Vagina (tissue), 2 donors: ENCODE measurements at regions not wholly inside any gene's neighbourhood (a gene's known extent, or its start where the extent isn't known, plus 50 kb on each side); places are given as distances from the start of the nearest gene placed in this dataset.

ENCODE experiments used
- DNase-seq, 2 donors: peaks; one replicate each; pipeline ENCODE4 v3.0.0-alpha.2; 2017; ENCODE audit errors: extremely low spot score in 2 of 2
- H3K27ac ChIP-seq: fragments of 200-600 bp; sonication (generic); one replicate; pipeline ENCODE4 v1.5.1; 2019
- H3K27me3 ChIP-seq: fragments of 200-600 bp; sonication (generic); one replicate; pipeline ENCODE4 v1.5.1; 2019
- H3K36me3 ChIP-seq, 2 donors: fragments of 200-600 bp; sonication (generic); one replicate each; pipeline ENCODE4 v1.5.1; 2017 to 2019
- H3K4me1 ChIP-seq: fragments of 200-600 bp; sonication (generic); one replicate; pipeline ENCODE4 v1.5.1; 2019
- H3K4me3 ChIP-seq, 2 donors: fragments of 200-600 bp; sonication (generic); 1 replicate in 1 of 2; 2 replicates in 1 of 2; pipeline ENCODE4 v1.5.1; 2016 to 2019
- H3K9me3 ChIP-seq: fragments of 200-600 bp; sonication (generic); one replicate; pipeline ENCODE4 v1.5.1; 2019
- POLR2A ChIP-seq, 2 donors: fragments of 450-650 bp; IDR thresholded peaks; one replicate each; pipeline ENCODE4 v1.6.1; 2017; ENCODE audit warnings: antibody characterized with exemption in 2 of 2, mild to moderate bottlenecking in 2 of 2, moderate library complexity in 2 of 2
- POLR2AphosphoS5 ChIP-seq, 2 donors: sonication (generic); formaldehyde crosslinking; IDR thresholded peaks; one replicate each; pipeline ENCODE4 v1.9.0; 2017; ENCODE audit warnings: antibody characterized with exemption in 2 of 2, mild to moderate bottlenecking in 2 of 2, low read depth in 1 of 2; ENCODE audit not compliant: insufficient read depth in 1 of 2
- intact Hi-C: fragments of 100-400 bp; cut with DNase I; formaldehyde crosslinking; loops from one replicate; pipeline ENCODE4 v1.15.1; 2023
- TF ChIP-seq, protein P1 (sequence below), 3 experiments: fragments of 450-650 bp in 2 of 3; fragments of 200-600 bp in 1 of 3; sonication (generic) in 1 of 3; IDR thresholded peaks; one replicate each; pipeline ENCODE4 v1.5.1; 2017 to 2019; ENCODE audit warnings: antibody characterized with exemption in 3 of 3, mild to moderate bottlenecking in 2 of 3, moderate library complexity in 2 of 3

DNA sequence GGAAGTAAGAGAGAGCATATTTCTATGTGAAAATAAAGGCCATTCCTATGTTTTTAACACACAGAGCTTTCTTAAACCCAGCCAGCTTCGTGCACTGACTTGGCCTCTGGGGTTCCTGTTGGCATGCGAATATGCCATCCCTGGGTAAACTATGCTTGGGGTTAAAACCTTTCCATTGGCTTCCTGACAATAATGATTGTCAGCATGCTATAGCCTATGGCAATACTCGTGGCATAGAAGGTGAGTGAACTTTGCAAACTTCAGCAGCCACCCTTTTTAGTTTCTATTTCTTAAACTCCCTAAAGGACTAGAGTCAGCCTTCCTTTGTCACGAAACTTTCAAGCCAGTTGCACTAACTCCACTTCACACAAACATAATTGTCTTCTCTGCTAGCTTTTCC lies 148.4 kb upstream of the RGS6 start:
- no peak for TF ChIP-seq POLR2AphosphoS5 (IDR thresholded peaks at IDR 0.05; ENCODE audit: insufficient read depth in 1 of 2, low read depth in 1 of 2)
- no peak for TF ChIP-seq POLR2A (IDR thresholded peaks at IDR 0.05)
- TF ChIP-seq, protein P1, sequence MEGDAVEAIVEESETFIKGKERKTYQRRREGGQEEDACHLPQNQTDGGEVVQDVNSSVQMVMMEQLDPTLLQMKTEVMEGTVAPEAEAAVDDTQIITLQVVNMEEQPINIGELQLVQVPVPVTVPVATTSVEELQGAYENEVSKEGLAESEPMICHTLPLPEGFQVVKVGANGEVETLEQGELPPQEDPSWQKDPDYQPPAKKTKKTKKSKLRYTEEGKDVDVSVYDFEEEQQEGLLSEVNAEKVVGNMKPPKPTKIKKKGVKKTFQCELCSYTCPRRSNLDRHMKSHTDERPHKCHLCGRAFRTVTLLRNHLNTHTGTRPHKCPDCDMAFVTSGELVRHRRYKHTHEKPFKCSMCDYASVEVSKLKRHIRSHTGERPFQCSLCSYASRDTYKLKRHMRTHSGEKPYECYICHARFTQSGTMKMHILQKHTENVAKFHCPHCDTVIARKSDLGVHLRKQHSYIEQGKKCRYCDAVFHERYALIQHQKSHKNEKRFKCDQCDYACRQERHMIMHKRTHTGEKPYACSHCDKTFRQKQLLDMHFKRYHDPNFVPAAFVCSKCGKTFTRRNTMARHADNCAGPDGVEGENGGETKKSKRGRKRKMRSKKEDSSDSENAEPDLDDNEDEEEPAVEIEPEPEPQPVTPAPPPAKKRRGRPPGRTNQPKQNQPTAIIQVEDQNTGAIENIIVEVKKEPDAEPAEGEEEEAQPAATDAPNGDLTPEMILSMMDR (IDR thresholded peaks at IDR 0.05), result no peak
- H3K27me3 ChIP-seq, result no peaks in the 10 kb centered on the region
- no peak overlapping the region for H3K27ac ChIP-seq
- no peaks in the 10 kb centered on the region for H3K9me3 ChIP-seq
- H3K36me3 ChIP-seq, result no peaks in the 10 kb centered on the region
- H3K4me3 ChIP-seq, result no peak overlapping the region
- DNase-seq, result no peak
- intact Hi-C loops, result no loop called here
- no peaks in the 10 kb centered on the region for H3K4me1 ChIP-seq

DNA sequence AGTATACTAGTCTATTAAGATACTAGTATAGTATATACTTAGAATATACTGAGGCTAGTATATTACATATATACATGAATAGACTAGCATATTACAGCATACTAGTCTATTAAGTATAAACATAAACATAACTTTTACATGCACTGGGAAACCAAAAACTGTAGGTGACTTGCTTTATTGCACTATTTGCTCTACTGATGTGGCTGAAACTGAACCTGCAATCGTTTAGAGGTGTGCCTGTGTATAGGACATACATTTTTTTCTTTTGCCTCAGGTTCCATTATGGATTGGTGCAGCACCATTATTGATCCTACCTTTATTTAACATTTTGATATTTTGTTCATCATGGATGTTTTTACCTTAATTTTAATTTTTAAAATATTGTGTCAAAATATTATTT lies 143.2 kb upstream of the RGS6 start:
- Histone ChIP-seq H3K27ac (no peak overlapping the region), H3K4me1 (no peaks in the 10 kb centered on the region), H3K4me3 (no peak overlapping the region), H3K36me3 (no peaks in the 10 kb centered on the region), H3K27me3 (no peaks in the 10 kb centered on the region), H3K9me3 (no peaks in the 10 kb centered on the region)
- DNase-seq, result no peak
- intact Hi-C loops, result no loop called here
- TF ChIP-seq POLR2A (IDR thresholded peaks at IDR 0.05) (no peak), POLR2AphosphoS5 (IDR thresholded peaks at IDR 0.05; ENCODE audit: insufficient read depth in 1 of 2, low read depth in 1 of 2) (no peak)
- TF ChIP-seq, protein P1 (IDR thresholded peaks at IDR 0.05), result no peak

DNA sequence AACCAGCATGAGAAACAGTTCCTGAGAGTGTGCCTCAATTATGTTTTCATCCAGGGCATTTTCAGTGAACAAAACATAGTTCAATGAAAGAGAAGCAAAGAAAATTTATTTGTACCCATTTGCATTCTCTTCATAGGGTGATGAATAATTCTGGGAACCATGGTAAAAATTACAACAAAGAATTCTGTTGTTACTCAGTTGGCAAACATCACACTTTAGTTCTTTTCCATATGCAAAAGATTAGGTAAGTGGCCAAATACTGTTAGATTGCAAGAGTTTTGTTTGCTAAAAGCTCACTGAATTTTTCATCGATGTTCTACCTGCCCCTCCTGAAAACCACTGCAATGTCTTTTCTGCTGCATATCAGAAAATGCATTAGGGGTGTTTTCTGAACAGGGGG lies 132.4 kb upstream of the RGS6 start:
- Histone ChIP-seq H3K9me3 (no peaks in the 10 kb centered on the region), H3K27ac (no peak overlapping the region), H3K4me3 (no peak overlapping the region), H3K36me3 (no peaks in the 10 kb centered on the region), H3K4me1 (no peaks in the 10 kb centered on the region), H3K27me3 (no peaks in the 10 kb centered on the region)
- TF ChIP-seq POLR2AphosphoS5 (IDR thresholded peaks at IDR 0.05; ENCODE audit: insufficient read depth in 1 of 2, low read depth in 1 of 2) (no peak), POLR2A (IDR thresholded peaks at IDR 0.05) (no peak)
- TF ChIP-seq, protein P1 (IDR thresholded peaks at IDR 0.05), result no peak
- intact Hi-C loops, result no loop called here
- no peak for DNase-seq

DNA sequence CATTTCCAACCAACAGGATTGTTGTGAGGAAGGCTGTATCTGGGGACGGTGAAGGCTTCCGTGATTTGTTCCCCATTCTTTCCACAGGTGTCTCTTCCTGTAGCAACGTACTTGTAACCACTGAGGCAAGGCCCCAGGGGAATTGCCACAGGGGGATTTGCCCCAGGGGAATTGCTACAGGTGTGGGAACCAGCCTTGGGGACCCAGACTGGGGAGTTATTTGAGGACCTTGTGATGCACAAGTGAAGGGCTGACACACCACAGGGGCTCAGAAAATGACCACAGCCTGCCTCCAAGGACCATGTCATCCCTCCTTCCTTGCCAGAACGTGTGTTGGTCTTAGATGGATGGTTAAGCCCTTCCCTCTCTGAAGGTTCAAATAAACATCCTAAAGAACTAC lies 131.4 kb upstream of the RGS6 start:
- no peaks in the 10 kb centered on the region for H3K36me3 ChIP-seq
- no peaks in the 10 kb centered on the region for H3K9me3 ChIP-seq
- H3K4me1 ChIP-seq, result no peaks in the 10 kb centered on the region
- intact Hi-C loops, result no loop called here
- H3K4me3 ChIP-seq, result no peak overlapping the region
- no peak for DNase-seq
- no peak for TF ChIP-seq POLR2A (IDR thresholded peaks at IDR 0.05)
- no peak for TF ChIP-seq POLR2AphosphoS5 (IDR thresholded peaks at IDR 0.05; ENCODE audit: insufficient read depth in 1 of 2, low read depth in 1 of 2)
- TF ChIP-seq, protein P1 (IDR thresholded peaks at IDR 0.05), result no peak
- no peaks in the 10 kb centered on the region for H3K27me3 ChIP-seq
- no peak overlapping the region for H3K27ac ChIP-seq

DNA sequence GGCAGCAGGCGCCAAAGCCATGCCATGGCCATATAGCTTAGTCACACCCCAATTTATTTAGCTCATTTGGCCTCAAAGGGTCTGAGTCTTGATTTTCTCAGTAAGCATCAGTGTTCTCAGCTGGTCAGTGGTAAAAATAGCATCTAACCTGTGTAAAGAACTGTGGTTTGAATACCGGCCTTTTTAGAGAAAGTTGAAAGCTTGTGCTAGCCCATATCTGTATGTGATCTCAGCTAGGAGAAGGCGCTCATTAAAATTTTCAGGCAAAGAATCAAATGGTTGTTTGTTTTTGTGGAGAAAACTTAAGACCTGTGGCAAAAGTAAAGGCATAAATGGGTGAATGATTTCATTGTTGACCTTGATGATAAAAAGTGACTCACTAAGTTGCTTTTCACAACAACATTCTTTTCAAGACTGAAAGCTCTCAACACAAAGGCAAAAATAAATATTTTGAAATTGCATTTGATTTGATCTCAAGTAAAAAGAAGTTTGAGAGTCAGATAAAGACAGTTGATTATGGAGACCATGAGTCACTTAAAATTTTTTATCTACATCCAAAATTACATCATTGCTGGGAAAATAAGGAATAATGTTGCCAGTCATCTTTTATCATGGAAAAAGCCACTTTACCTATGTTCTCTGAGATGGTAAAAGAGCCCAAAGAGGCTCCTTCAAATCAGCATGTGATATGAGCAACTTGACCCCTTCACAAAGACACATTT lies 128.5 kb upstream of the RGS6 start:
- H3K27ac ChIP-seq, result no peak overlapping the region
- TF ChIP-seq, protein P1 (IDR thresholded peaks at IDR 0.05), result no peak
- TF ChIP-seq POLR2A (IDR thresholded peaks at IDR 0.05) (no peak), POLR2AphosphoS5 (IDR thresholded peaks at IDR 0.05; ENCODE audit: insufficient read depth in 1 of 2, low read depth in 1 of 2) (no peak)
- intact Hi-C loops, result no loop called here
- H3K27me3 ChIP-seq, result no peaks in the 10 kb centered on the region
- no peaks in the 10 kb centered on the region for H3K4me1 ChIP-seq
- H3K36me3 ChIP-seq, result no peaks in the 10 kb centered on the region
- no peak overlapping the region for H3K4me3 ChIP-seq
- no peak for DNase-seq
- no peaks in the 10 kb centered on the region for H3K9me3 ChIP-seq
